GM13977 (cell line): ENCODE measurements at regions not wholly inside any gene's neighbourhood (a gene's known extent, or its start where the extent isn't known, plus 50 kb on each side); places are given as distances from the start of the nearest gene placed in this dataset.

Source experiments
- DNase-seq: peaks from one replicate; pipeline ENCODE4 v3.0.0; 2012; ENCODE audit warnings: low spot score
- in situ Hi-C: fragments of 300-500 bp; cut with MboI; formaldehyde crosslinking; loops from one replicate; pipeline ENCODE4 v1.12.0; 2022; ENCODE audit warnings: low sequenced_read_pairs, low pct_unique_long_range_greater_than_20kb, mixed read lengths, inconsistent platforms; ENCODE audit not compliant: unreplicated experiment
- TF ChIP-seq, protein P1 (sequence below): IDR thresholded peaks from 2 replicates; pipeline ENCODE4 v1.5.1; 2012; ENCODE audit warnings: mild to moderate bottlenecking, control low read depth; ENCODE audit not compliant: insufficient read depth; ENCODE audit errors: extremely low read depth, missing control alignments

DNA sequence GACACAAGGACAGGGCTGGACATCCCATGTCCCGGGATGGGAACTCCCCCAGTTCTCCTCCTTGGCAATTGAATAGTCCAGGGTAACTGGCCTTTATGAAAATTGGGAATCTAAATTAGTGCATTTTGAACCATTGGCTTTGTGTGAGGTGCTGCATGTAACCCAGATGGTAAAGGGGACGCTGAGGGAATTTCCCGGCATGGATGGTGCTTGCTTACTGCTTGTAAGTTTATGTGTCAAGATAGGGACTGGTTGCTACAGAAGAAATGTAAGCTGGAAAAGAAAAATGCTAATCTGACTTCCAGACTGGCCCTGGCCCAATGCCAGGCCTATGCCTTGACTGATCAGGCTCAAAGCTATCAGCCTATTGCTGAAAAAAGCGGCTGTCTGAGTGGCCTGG, 1096.7 kb upstream of the DDX18 start:
- in situ Hi-C loops, result no loop called here
- TF ChIP-seq, protein P1, sequence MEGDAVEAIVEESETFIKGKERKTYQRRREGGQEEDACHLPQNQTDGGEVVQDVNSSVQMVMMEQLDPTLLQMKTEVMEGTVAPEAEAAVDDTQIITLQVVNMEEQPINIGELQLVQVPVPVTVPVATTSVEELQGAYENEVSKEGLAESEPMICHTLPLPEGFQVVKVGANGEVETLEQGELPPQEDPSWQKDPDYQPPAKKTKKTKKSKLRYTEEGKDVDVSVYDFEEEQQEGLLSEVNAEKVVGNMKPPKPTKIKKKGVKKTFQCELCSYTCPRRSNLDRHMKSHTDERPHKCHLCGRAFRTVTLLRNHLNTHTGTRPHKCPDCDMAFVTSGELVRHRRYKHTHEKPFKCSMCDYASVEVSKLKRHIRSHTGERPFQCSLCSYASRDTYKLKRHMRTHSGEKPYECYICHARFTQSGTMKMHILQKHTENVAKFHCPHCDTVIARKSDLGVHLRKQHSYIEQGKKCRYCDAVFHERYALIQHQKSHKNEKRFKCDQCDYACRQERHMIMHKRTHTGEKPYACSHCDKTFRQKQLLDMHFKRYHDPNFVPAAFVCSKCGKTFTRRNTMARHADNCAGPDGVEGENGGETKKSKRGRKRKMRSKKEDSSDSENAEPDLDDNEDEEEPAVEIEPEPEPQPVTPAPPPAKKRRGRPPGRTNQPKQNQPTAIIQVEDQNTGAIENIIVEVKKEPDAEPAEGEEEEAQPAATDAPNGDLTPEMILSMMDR, result no peak
- DNase-seq, result no peak

DNA sequence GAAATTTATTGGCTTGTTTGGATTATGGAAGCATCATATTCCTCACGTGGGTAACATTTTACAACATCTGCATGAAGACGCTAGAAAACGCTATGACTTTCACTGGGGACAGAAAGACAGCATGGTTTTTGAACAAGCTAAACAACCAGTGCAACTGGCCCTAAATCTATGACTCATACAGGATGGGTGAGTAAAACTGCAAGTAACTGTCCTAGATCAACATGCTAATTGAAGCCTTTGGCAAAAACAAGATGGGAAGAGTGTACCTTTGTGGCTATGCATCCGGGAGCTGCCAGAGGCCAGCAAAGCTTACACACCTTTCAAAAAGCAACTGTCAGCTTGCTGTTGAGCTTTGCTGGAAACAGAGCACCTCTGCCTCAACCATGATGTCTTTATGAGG, 1096.0 kb upstream of the DDX18 start:
- DNase-seq, result no peak
- in situ Hi-C loops, result no loop called here
- TF ChIP-seq, protein P1, result no peak

DNA sequence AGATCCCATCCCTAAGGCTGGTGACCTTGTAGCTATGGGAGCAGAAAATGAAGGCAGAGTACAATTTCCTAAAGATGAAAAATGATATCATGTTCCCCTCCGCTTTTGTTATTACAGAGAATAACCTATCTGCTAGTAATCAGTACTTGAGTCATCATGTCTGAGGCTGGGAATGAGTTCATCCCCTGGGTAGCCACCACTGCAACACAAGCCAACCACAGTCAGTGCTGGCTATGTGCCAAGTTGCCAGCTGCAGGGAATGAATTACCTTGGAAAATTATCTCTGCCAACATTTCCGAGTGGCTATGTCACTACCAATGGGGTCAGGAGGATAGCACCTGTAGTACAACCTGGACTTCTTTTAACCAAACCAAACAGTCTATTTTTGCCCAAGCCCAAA, 1094.7 kb upstream of the DDX18 start:
- in situ Hi-C loops, result no loop called here
- no peak for DNase-seq

DNA sequence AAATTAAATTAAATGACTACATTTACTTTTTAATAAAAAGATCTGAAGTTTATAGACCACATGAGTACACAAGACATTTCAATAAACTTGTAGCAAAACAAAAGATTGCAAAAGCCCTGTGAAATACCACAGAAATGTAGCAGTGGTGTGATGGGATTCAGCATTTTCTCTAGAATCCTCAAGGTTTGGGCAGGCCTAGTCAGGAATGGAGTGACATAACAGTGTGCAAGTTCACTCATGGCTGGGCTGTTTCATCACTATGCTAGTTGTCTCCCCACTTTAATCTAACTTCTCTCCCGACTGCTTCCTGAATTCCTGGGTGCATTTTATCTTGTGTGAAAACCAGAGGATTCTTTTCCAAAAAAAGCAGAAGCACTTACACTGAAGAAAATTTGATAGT, 1089.9 kb upstream of the DDX18 start:
- no peak for DNase-seq
- in situ Hi-C loops, result no loop called here
- TF ChIP-seq, protein P1, result no peak

More for the DNA sequence above, 1094.7 kb upstream of the DDX18 start:
- TF ChIP-seq, protein P1, result no peak

DNA sequence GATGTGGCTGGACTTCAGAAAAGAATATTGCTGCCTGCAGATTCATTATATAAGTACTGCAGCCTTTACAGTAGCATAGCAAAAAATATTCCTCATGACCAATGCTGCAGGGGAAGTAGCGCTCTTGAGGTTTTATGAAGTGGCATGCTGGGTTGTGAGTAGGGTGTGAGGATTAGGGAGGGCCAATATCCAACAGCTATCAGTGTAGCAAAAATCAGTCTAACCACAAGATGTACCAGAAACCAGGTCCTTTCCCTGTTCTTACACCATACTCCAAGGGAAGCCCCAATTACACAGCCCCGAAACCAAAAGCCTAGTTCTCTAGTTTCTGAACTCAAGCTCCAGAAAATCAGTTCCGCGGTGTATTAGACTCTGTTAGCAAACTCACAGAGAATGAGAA, 1082.2 kb upstream of the DDX18 start:
- in situ Hi-C loops, result no loop called here
- DNase-seq, result no peak
- TF ChIP-seq, protein P1, result no peak

DNA sequence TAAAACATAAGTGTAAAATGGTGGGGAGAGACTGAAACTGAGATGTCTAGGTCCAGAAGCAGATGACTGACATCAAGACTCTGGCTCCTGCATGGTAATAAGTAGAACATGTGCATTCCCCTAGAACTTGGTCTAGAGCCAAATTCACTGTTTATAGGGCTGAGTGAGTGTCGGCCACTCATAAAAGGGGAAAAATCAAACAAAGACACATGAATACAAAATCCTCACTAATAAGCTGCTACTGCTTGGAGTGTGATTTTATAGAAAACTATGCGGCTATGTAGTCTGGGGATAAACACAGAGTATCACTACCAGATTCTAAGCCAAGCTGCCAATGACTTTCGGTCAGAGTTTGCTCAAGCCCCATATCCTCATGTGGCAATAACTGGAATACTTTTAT, 1080.8 kb upstream of the DDX18 start:
- TF ChIP-seq, protein P1, result no peak
- DNase-seq, result no peak
- in situ Hi-C loops, result no loop called here

DNA sequence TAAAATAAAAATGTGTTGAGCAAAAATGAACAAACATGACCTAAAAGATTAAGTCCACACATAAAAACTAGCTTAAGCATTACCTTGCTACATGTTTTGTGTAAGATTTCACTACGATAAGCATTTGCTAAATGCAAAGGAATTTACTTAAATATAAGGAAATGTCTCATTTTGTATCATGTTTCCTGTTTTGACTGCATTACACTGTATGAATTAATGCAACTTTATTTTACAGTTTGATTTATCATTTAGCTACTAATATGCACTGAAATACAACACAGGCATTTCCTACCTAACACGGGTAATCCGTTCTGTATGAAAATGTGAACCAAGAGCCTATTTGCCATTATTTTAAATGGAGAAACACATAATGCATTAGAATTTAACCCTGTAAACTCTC, 1076.5 kb upstream of the DDX18 start:
- in situ Hi-C loops, result no loop called here
- TF ChIP-seq, protein P1, result no peak
- DNase-seq, result no peak
